IPS-20b (cell line): ENCODE measurements at regions not wholly inside any gene's neighbourhood (a gene's known extent, or its start where the extent isn't known, plus 50 kb on each side); places are given as distances from the start of the nearest gene placed in this dataset.
"Not testable (repeated sequence)": the region's sequence is repeated elsewhere in the genome, so short reads cannot be mapped to it uniquely, and the experiment has no call there.

Experiments used
- H3K27ac ChIP-seq: one replicate; pipeline ENCODE4 v1.5.1; 2013; ENCODE audit warnings: low read length
- H3K27me3 ChIP-seq: 2 replicates; pipeline ENCODE4 v1.6.1; 2013; ENCODE audit warnings: mild to moderate bottlenecking, low read length, inconsistent platforms; ENCODE audit not compliant: insufficient read depth
- H3K36me3 ChIP-seq: 2 replicates; pipeline ENCODE4 v1.6.1; 2013; ENCODE audit warnings: low read depth, mild to moderate bottlenecking, inconsistent platforms, low read length, moderate library complexity; ENCODE audit not compliant: insufficient read depth
- H3K4me1 ChIP-seq: 2 replicates; pipeline ENCODE4 v1.6.1; 2013; ENCODE audit warnings: mild to moderate bottlenecking, control low read depth, inconsistent platforms, low read length, moderate library complexity; ENCODE audit not compliant: insufficient read depth
- H3K4me3 ChIP-seq: 2 replicates; pipeline ENCODE4 v1.5.1; 2013; ENCODE audit warnings: mild to moderate bottlenecking, low read length, inconsistent platforms
- H3K9ac ChIP-seq: 2 replicates; pipeline ENCODE4 v1.6.1; 2013; ENCODE audit warnings: low read depth, mild to moderate bottlenecking, inconsistent platforms, low read length, moderate library complexity
- H3K9me3 ChIP-seq: 2 replicates; pipeline ENCODE4 v1.6.1; 2013; ENCODE audit warnings: mild to moderate bottlenecking, low read depth, low read length, inconsistent platforms; ENCODE audit not compliant: insufficient read depth

GRCh38 chr9:115818651-115819050 lies 334.9 kb upstream of the PAPPA start:
- H3K9me3 ChIP-seq, H3K27ac ChIP-seq, H3K27me3 ChIP-seq, H3K4me1 ChIP-seq, H3K36me3 ChIP-seq, H3K9ac ChIP-seq, H3K4me3 ChIP-seq: not testable (repeated sequence)

- Histone ChIP-seq H3K4me1 (peaks cover under 1% of the 10 kb centered on the region; the same call in 1 of the 2 replicates), H3K9ac (no peak overlapping the region), H3K27me3 (no peaks in the 10 kb centered on the region), H3K27ac (no peak overlapping the region), H3K36me3 (no peaks in the 10 kb centered on the region; the same call in 1 of the 2 replicates), H3K9me3 (no peaks in the 10 kb centered on the region), H3K4me3 (no peak overlapping the region)
Observed at GRCh38 chr9:115832031-115832430, 321.6 kb upstream of the PAPPA start.

- Histone ChIP-seq H3K9me3 (no peaks in the 10 kb centered on the region), H3K36me3 (no peaks in the 10 kb centered on the region; the same call in 1 of the 2 replicates), H3K9ac (peak overlapping the region; percentile 34; the same call in 1 of the 2 replicates), H3K4me1 (peaks cover 3% of the 10 kb centered on the region), H3K4me3 (no peak overlapping the region), H3K27me3 (no peaks in the 10 kb centered on the region), H3K27ac (no peak overlapping the region)
Observed at GRCh38 chr9:115837618-115838017, 316.0 kb upstream of the PAPPA start.

GRCh38 chr9:115838417-115838816 lies 315.2 kb upstream of the PAPPA start:
- H3K36me3 ChIP-seq: no peaks in the 10 kb centered on the region; the same call in 1 of the 2 replicates
- H3K4me1 ChIP-seq: peaks cover 3% of the 10 kb centered on the region
- no peaks in the 10 kb centered on the region for H3K27me3 ChIP-seq
- H3K4me3 ChIP-seq: no peak overlapping the region
- H3K27ac ChIP-seq: no peak overlapping the region
- no peaks in the 10 kb centered on the region for H3K9me3 ChIP-seq
- H3K9ac ChIP-seq: peak overlapping the region; percentile 34; the same call in 1 of the 2 replicates

- not testable (repeated sequence) for H3K36me3 ChIP-seq, H3K27ac ChIP-seq, H3K4me1 ChIP-seq, H3K27me3 ChIP-seq, H3K9me3 ChIP-seq
- Histone ChIP-seq H3K9ac (0 out of 2 replicates have a peak overlapping the region, but pooled peaks have one; percentile 39), H3K4me3 (peak overlapping the region; percentile 57)
Observed at GRCh38 chr9:115844433-115844832, 309.2 kb upstream of the PAPPA start.

- peaks cover 9% of the 10 kb centered on the region; the same call in 1 of the 2 replicates for H3K4me1 ChIP-seq
- H3K4me3 ChIP-seq: no peak overlapping the region
- no peaks in the 10 kb centered on the region for H3K36me3 ChIP-seq
- no peak overlapping the region for H3K27ac ChIP-seq
- no peak overlapping the region for H3K9ac ChIP-seq
- H3K27me3 ChIP-seq: no peaks in the 10 kb centered on the region
- no peaks in the 10 kb centered on the region for H3K9me3 ChIP-seq
Observed at GRCh38 chr9:115845648-115846312, 307.8 kb upstream of the PAPPA start.

- H3K27ac ChIP-seq: no peak overlapping the region
- no peaks in the 10 kb centered on the region for H3K36me3 ChIP-seq
- H3K9ac ChIP-seq: no peak overlapping the region
- peaks cover 10% of the 10 kb centered on the region; the same call in 1 of the 2 replicates for H3K4me1 ChIP-seq
- H3K9me3 ChIP-seq: no peaks in the 10 kb centered on the region
- H3K27me3 ChIP-seq: no peaks in the 10 kb centered on the region
- H3K4me3 ChIP-seq: no peak overlapping the region
Observed at GRCh38 chr9:115847216-115847615, 306.4 kb upstream of the PAPPA start.

- Histone ChIP-seq H3K27ac (no peak overlapping the region), H3K27me3 (no peaks in the 10 kb centered on the region), H3K4me3 (no peak overlapping the region), H3K4me1 (peaks cover 10% of the 10 kb centered on the region; the same call in 1 of the 2 replicates), H3K9me3 (no peaks in the 10 kb centered on the region), H3K36me3 (no peaks in the 10 kb centered on the region), H3K9ac (no peak overlapping the region)
Observed at GRCh38 chr9:115849679-115850412, 303.7 kb upstream of the PAPPA start.

- Histone ChIP-seq H3K9ac (no peak overlapping the region), H3K4me1 (peaks cover 12% of the 10 kb centered on the region), H3K36me3 (no peaks in the 10 kb centered on the region), H3K4me3 (no peak overlapping the region), H3K27me3 (no peaks in the 10 kb centered on the region), H3K27ac (no peak overlapping the region), H3K9me3 (no peaks in the 10 kb centered on the region)
Observed at GRCh38 chr9:115850548-115851304, 302.9 kb upstream of the PAPPA start.

GRCh38 chr9:115855458-115856133 lies 298.0 kb upstream of the PAPPA start:
- H3K36me3 ChIP-seq: no peaks in the 10 kb centered on the region
- peak overlapping the region; percentile 43 for H3K27ac ChIP-seq
- no peaks in the 10 kb centered on the region for H3K27me3 ChIP-seq
- H3K4me1 ChIP-seq: peaks cover 16% of the 10 kb centered on the region
- H3K4me3 ChIP-seq: no peak overlapping the region
- H3K9ac ChIP-seq: 0 out of 2 replicates have a peak overlapping the region, but pooled peaks have one; percentile 30
- no peaks in the 10 kb centered on the region for H3K9me3 ChIP-seq

- peaks cover 13% of the 10 kb centered on the region for H3K4me1 ChIP-seq
- not testable (repeated sequence) for H3K36me3 ChIP-seq, H3K4me3 ChIP-seq, H3K9me3 ChIP-seq, H3K9ac ChIP-seq, H3K27ac ChIP-seq, H3K27me3 ChIP-seq
Observed at GRCh38 chr9:115858421-115858820, 295.2 kb upstream of the PAPPA start.
